ENCODE measurements at regions not wholly inside any gene's neighbourhood (a gene's known extent, or its start where the extent isn't known, plus 50 kb on each side); places are given as distances from the start of the nearest gene placed in this dataset.

GRCh38 chr6:167748458-167749379, 78.0 kb upstream of the AFDN start:
- Histone ChIP-seq H3K4ac (ENCODE audit: low read depth, low read length) (no peak overlapping the region), H3K14ac (replicated peaks; ENCODE audit: low read depth, low read length) (no peak overlapping the region), H3K9me1 (ENCODE audit: insufficient read depth, low read length) (no peaks in the 10 kb centered on the region), H4K91ac (ENCODE audit: insufficient read depth, low read depth, low read length) (no peak overlapping the region), H2AK9ac (replicated peaks; ENCODE audit: low read depth, low read length, poor library complexity) (no peak overlapping the region), H3K27ac (ENCODE audit: insufficient read depth, low read length) (no peak overlapping the region), H4K5ac (ENCODE audit: low read depth, low read length) (no peak overlapping the region), H3K23ac (ENCODE audit: low read depth, low read length) (no peak overlapping the region), H3K9ac (ENCODE audit: low read depth, low read length) (no peak overlapping the region), H3K4me2 (ENCODE audit: low read depth, low read length) (no peak overlapping the region), H3K56ac (ENCODE audit: extremely low read depth, insufficient read depth, low read length) (no peak overlapping the region), H4K20me1 (ENCODE audit: insufficient read depth, low read length) (no peaks in the 10 kb centered on the region), H2AK5ac (ENCODE audit: low read depth, low read length) (no peak overlapping the region), H3K18ac (ENCODE audit: low read depth, low read length) (no peak overlapping the region), H3K79me1 (ENCODE audit: low read depth in 1 of 2, low read length in 2 of 2) (no peaks in the 10 kb centered on the region), H3K4me1 (ENCODE audit: control insufficient read depth, insufficient read depth, low read length) (no peaks in the 10 kb centered on the region), H3K9me3 (ENCODE audit: control insufficient read depth, insufficient read depth, low read length) (peaks cover 27% of the 10 kb centered on the region), H4K8ac (ENCODE audit: low read depth in 2 of 2, low read length in 2 of 2) (no peak overlapping the region), H3K4me3 (ENCODE audit: insufficient read depth, low read depth, low read length) (no peak overlapping the region), H2BK120ac (ENCODE audit: low read depth, low read length) (no peak overlapping the region), H2BK20ac (ENCODE audit: low read depth, low read length) (no peak overlapping the region), H3K27me3 (ENCODE audit: control insufficient read depth, insufficient read depth, low read length) (no peaks in the 10 kb centered on the region), H3K36me3 (ENCODE audit: control insufficient read depth, insufficient read depth, low read length) (no peaks in the 10 kb centered on the region), H2BK15ac (ENCODE audit: low read depth, low read length) (no peak overlapping the region), H2AFZ (replicated peaks; ENCODE audit: low read length, poor library complexity) (no peak overlapping the region), H2BK5ac (ENCODE audit: low read depth, low read length, poor library complexity, severe bottlenecking) (no peak overlapping the region)
- DNase-seq = no peak
- TF ChIP-seq FOS (IDR thresholded peaks at IDR 0.05; ENCODE audit: low read depth, low read length) = no peak
- no peak for TF ChIP-seq RAD21 (IDR thresholded peaks at IDR 0.05; ENCODE audit: low read length)
- TF ChIP-seq, protein P1, sequence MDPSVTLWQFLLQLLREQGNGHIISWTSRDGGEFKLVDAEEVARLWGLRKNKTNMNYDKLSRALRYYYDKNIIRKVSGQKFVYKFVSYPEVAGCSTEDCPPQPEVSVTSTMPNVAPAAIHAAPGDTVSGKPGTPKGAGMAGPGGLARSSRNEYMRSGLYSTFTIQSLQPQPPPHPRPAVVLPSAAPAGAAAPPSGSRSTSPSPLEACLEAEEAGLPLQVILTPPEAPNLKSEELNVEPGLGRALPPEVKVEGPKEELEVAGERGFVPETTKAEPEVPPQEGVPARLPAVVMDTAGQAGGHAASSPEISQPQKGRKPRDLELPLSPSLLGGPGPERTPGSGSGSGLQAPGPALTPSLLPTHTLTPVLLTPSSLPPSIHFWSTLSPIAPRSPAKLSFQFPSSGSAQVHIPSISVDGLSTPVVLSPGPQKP (IDR thresholded peaks at IDR 0.05; ENCODE audit: borderline replicate concordance, low read depth, low read length) = no peak
- no peak for TF ChIP-seq RCOR1 (IDR thresholded peaks at IDR 0.05; ENCODE audit: insufficient replicate concordance, low read length)
- TF ChIP-seq CHD1 (IDR thresholded peaks at IDR 0.05; ENCODE audit: low read depth, low read length) = no peak
- no peak for TF ChIP-seq BHLHE40 (IDR thresholded peaks at IDR 0.05; ENCODE audit: low read depth, low read length)
- TF ChIP-seq, protein P2, sequence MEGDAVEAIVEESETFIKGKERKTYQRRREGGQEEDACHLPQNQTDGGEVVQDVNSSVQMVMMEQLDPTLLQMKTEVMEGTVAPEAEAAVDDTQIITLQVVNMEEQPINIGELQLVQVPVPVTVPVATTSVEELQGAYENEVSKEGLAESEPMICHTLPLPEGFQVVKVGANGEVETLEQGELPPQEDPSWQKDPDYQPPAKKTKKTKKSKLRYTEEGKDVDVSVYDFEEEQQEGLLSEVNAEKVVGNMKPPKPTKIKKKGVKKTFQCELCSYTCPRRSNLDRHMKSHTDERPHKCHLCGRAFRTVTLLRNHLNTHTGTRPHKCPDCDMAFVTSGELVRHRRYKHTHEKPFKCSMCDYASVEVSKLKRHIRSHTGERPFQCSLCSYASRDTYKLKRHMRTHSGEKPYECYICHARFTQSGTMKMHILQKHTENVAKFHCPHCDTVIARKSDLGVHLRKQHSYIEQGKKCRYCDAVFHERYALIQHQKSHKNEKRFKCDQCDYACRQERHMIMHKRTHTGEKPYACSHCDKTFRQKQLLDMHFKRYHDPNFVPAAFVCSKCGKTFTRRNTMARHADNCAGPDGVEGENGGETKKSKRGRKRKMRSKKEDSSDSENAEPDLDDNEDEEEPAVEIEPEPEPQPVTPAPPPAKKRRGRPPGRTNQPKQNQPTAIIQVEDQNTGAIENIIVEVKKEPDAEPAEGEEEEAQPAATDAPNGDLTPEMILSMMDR (conservative IDR thresholded peaks at IDR 0.05; ENCODE audit: low read depth, low read length) = no peak
- no peak for TF ChIP-seq CEBPB (IDR thresholded peaks at IDR 0.05; ENCODE audit: low read depth, low read length)
- no peak for TF ChIP-seq MXI1 (IDR thresholded peaks at IDR 0.05; ENCODE audit: borderline replicate concordance, low read depth, low read length)
- no peak for TF ChIP-seq NFE2L2 (IDR thresholded peaks at IDR 0.05; ENCODE audit: low read depth, low read length)
- no peak for TF ChIP-seq SMC3 (IDR thresholded peaks at IDR 0.05; ENCODE audit: low read depth, low read length)
- TF ChIP-seq RFX5 (IDR thresholded peaks at IDR 0.05; ENCODE audit: low read depth, low read length) = no peak
- no peak for TF ChIP-seq MAZ (IDR thresholded peaks at IDR 0.05; ENCODE audit: borderline replicate concordance, low read depth, low read length)
- no peak for TF ChIP-seq POLR2A (IDR thresholded peaks at IDR 0.05; ENCODE audit: low read depth, low read length)
- POLR2A ChIA-PET (ENCODE audit: unreplicated experiment) = no interaction called here
- in situ Hi-C loops (cut with MboI; ENCODE audit: low sequenced_read_pairs) = no loop called here
- WGBS, 2 experiments (ENCODE audit: extremely low coverage in 2 of 2, insufficient read length in 1 of 2) = 0% methylated on average over 1 of the region's 26 CpGs; no CpG with 5 or more reads in 1 of the 2 experiments
- no peak for ATAC-seq (ENCODE audit: low read depth)
- CTCF ChIA-PET = no interaction called here
- intact Hi-C loops (cut with micrococcal nuclease) = no loop called here
- dilution Hi-C loops (cut with HindIII; ENCODE audit: low sequenced_read_pairs, unreplicated experiment) = no loop called here
- BruUV-seq (replicated peaks) = no TSS peak

Measured in IMR-90 (cell line).